ENCODE measurements at regions not wholly inside any gene's neighbourhood (a gene's known extent, or its start where the extent isn't known, plus 50 kb on each side); places are given as distances from the start of the nearest gene placed in this dataset.
"Not testable (repeated sequence)": the region's sequence is repeated elsewhere in the genome, so short reads cannot be mapped to it uniquely, and the experiment has no call there.

DNA sequence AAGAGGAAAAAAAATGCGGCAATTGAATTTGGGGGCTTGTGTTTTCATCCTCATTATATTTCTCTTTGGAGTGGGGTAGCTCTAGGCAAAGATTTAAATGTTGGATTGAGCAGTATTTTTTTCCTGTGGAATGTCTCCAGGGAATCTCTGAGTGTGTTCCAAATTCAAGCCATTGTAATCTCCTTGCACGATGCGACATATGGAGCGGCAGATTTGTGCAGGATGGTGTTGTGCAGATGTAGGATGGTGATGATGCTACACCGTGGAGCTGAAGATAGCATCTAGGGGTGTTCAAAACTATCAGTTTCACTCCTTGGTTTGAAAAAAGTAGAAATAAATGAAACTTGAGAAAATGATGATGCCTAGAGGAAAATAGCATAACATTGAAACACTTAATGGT is 777.5 kb upstream of the EPHA7 start:
- DNase-seq, result no peak

DNA sequence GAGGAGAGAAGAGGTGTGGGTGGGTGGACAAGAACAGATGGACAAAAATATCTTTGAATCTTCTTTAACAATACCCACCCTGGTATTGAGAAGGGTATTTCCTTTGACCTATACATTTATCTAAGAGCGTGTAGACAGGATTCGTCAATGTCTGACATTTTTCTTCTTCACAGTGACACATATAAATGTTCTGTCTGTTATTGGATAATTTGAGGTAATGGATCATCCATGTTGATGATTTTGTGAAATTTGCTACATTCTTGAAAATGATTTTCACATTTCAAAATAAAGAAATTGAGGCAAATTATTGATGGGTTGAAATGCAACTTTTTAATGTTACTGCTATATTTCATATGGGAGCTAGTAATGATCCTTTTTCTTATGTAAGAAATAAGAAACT is 770.7 kb upstream of the EPHA7 start:
- no peak for DNase-seq

DNA sequence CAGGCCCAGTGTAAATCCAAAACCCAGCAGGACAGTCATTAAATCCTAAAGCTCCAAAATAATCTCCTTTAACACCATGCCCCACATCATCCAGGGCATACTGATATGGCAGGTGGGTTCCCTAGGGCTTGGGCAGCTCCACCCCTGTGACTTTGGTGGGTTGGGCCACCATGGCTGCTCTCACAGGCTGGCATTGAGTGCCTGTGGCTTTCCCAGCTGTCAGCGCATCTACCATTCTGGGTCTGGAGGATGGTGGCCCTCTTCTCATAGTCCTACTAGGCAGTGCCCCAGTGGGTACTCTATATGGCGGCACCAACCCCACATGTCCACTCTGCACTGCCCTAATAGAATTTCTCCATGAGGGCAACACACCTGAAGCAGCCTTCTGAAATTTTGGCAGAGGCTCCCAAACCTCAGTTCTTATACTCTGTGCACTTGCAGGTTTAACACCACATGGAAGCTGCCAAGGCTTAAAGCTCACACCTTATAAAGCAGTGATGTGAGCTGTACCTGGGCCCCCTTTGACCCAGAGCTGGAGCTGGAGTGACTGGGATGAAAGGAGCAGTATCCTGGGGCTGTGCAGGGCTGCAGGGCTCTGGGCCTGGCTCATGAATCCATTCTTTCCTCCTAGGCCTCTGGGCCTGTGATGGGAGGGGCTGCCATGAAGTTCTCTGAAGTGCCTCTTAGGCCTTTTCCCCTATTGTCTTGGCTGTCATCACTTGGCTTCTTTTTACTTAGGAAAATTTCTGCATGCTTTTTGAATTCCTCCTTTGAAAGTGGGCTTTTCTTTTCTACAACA is 765.5 kb upstream of the EPHA7 start:
- DNase-seq, result no peak

DNA sequence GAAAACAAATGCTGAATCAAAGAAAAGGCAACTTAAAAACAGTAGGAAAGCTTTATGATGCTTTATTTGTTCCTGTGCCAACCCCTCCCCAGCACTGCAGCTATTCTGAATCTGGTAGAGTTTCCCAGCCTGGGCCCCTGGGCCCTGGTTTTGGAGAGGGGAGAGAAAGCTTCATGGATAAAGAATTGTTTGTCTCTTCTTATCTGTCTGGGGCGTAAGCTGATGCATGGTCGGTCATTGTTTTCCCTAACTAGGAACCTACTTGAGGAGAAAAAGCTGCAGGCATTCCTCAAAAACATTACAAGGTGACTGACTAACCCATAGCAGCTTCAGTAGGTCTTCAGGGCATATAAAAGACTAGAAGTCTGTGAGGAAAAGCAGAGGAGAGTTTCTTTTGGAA is 758.1 kb upstream of the EPHA7 start:
- no peak for DNase-seq

DNA sequence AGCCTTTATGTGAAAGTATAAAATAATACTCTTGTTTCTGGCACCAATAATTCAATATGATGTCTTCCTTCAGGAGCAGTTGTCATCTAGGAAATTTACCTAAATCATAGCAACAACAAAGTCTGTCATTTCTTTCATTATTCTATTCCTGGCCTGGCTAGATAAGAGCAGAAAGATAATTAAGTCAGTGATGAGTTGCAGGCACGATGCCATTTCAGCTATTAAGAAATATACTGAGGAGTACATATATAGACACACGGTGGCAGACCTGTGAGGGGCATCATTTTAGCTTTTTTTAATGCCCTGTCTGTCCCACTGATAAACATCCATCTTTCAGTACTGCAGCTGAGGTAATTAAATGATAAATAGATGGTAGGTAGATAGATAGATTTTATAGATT is 756.1 kb upstream of the EPHA7 start:
- DNase-seq, result no peak

DNA sequence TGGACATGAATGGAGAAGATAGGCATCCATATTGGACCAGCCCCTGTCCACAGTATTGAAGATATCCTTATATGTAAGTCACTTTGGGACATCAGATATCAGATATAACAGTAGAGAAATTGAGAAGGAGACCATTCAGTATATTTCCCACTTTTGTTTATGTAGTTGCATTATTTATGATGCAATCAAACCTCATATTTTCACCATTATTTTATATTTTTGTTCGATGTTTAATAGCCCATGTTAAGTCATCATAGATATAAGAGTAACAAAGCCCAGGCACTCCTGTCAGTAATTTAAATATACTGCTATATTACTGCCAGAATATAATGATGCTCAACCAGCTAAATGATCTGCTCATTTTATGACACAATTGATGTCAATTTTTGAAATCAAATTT is 744.5 kb upstream of the EPHA7 start:
- DNase-seq, result no peak

DNA sequence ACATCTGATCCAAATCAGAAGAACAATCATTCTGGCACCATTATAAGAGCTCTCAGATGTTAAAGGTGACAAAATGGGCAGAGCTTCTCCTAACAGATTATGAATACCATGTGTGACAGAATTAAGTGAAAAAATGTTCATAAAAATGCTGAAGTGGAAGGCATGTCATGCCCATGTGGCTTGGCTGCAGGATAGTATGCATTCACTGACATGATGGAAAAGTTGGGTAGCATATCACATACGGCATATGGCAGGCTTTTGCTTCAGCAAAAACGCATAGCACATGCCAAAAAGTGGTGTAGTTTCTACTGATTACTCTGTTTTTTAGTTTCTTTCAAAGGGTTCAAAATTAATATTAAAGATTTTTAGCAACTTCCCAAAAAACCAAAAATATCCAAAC is 731.5 kb upstream of the EPHA7 start:
- no peak for DNase-seq

DNA sequence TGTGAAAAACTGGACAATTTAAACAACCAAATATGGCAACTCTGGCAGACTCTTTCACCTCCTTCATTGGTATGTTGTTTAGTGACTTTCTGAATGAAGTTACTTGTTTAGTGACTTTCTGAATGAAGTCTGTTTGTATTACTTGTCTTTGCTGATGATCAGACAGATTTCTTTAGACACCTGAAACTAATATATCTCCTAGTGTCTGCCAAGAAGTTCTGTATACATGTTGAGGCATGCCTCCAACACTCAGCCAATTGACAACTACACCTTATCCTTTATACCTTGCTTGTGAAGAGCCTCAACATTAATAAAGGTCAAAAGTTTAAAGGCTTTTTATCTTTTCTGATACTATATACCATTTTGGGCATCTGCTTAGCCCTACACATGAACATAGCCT is 725.4 kb upstream of the EPHA7 start:
- no peak for DNase-seq

DNA sequence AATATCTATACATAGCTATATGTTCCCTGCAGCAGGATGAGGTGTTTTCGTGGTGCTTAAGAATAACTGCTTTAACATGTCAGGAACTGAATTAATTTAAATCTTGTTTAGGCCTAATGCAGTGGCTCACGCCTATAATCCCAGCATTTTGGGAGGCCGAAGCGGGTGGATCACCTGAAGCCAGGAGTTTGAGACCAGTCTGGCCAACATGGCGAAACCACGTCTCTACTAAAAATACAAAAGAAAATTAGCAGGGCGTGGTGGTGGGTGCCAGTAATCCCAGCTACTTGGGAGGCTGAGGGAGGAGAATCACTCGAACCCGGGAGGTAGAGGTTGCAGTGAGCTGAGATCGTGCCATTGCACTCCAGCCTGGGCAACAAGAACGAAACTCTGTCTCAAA is 717.8 kb upstream of the EPHA7 start:
- DNase-seq, result not testable (repeated sequence)

DNA sequence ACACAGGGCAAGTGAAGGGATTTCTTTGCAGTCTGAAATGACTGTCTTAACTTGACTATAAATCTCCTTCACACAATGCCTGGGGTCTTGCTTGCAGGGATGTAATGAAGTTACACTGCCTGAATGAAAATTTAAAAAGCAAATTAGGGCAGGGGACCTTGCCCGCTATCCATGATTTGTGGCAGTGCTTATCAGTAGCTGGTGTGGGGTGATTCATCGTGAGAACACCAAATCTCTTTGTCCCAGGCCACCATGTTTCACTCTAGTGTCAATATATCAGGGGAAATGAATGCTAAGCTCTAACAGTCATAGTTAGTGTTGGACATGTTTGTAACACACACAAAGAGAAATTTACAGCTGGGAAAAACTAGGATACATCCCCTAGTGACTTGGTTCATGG is 713.7 kb upstream of the EPHA7 start:
- DNase-seq, result no peak

DNA sequence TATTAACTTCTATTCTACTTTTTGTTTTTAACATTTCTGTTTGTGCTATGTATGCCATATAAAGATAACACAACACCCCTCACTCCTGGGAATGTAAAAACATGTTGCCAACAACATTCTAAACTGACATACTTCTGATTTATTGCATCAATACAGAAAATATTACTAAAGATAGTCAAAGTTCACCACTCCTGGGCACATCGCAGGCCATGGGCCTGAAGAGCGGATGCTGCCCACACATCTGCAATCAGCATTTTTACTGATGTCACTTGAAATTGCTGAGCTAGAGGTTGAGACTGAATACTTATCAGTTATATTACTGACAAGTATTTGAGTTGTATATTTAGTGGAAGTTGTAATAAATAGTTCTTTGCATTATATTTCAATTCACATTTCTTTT is 711.9 kb upstream of the EPHA7 start:
- DNase-seq, result no peak

DNA sequence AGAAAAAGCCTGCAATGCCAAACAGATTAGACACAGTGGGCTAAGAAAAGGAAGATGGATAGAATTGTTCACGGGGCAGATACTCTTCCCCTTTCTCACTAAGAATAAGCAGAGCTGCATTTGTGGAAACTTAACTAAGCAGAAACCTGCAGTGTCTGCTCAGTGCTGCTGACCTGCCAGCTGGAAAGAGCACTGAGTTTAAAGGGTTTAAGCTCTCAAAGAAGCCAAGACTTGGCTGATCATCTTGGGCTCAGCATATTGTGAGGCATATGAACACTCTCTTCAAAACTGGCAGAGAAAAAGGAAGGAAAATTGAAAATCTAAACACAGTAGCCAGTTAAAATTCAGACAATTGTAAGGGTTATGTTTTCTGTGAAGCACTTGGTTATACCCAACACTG is 711.1 kb upstream of the EPHA7 start:
- no peak for DNase-seq

DNA sequence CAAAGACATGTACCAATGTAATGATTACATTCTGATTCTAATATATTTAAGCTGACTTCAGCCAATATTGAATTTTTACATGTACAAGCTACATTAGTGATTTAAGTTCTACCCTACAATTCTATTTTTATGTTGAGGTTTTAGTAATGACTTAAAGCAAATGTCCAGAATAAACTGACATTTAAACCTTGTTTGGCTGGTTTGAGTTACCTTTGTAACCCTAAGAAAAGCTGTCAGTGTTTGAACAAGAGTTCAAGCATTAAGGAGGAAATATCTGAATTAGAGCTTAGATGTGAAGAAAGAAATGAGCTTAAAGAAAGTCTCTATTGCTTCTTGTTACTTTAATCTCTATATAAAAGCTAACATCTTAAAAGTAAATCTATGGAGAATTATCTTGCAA is 710.6 kb upstream of the EPHA7 start:
- no peak for DNase-seq

DNA sequence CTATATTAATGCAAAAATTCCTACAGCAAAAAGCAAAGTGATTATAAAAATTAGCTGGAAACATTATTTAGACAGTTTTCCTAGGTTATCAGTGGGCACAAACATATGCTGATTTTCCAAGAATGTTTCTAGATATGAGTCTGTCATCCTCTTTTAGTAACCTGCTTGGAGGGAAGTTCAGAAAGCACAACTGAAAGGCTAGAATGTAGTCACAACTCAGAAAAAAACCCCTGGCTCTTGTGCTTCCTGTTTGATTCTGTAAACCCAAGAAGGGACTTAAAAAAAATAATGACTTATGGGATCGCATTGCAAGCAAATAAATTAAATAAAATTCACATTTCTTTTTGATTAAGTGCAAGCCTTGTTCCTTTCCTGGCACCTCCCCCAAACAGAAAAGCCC is 708.4 kb upstream of the EPHA7 start:
- no peak for DNase-seq

DNA sequence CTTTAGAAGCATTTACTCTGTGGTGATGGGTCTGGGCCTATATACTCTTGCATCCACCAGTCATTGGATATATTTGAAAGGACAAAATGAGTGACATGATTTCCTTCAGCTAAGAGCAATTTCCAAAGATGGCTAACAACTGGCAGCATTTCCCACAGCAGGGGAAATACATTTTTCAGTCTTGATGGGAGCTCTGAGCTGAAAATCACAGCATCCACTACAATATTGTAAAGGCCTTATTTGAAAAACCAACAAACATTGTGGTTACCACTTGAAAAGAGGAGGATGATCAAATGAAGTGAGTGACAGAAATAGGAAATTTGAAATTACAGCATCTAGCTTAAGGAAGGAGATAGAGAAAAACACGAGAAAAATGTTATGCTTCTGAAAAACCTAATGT is 705.0 kb upstream of the EPHA7 start:
- DNase-seq, result no peak

DNA sequence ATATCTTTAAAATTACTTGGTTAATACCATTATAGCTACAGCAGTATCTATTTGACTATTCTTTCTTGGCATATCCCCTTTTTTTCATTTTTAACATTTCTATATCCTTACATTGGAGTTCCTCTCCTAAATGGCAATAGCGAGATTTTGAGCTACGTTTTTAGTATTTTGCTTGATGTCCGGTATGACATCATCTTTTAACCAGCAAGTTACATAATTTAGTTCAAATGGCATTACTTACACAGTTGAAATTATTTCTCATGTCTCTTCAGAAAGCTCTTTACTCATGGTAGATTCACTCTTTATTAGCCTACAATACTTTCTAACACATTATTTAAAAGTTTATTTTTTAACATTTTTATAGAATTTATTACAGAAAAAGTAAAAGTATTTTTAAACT is 701.7 kb upstream of the EPHA7 start:
- DNase-seq, result no peak

DNA sequence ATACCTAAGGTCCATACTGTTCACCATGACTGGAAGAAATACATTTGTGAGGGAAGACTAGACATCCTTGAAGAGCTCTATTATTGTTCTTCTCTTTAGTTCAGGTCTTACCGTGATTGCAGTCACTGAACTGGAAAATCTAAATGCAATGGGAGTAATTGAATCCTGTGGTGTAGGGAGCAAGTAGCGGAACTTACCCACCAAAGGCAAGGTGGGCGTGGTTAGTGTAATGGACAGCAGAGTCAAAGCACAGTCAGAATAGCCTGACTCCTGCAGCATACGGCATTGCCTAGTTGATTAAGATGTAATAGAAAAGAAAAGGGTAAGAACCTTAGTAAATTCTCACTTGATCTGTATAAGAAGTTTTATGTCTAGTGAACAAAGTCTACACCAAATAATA is 679.7 kb upstream of the EPHA7 start:
- DNase-seq, result no peak

DNA sequence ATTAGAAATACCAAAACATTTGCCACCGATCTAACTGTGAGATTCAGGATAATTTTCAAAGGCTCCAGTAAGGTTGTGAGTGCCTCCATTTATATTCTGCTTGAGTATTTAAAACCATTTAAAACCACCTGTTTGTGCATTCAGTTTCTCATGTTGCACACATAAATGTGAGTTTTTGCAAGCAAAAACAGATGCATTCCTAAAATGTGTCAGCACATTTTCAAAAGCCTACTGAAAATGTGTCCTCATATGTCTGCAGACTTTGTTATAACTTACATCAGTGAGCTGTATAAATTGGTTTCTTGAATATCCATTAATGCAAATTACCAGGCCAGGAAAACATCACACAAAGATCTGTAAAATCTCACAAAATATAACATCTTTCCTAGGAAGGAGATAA is 676.6 kb upstream of the EPHA7 start:
- no peak for DNase-seq

DNA sequence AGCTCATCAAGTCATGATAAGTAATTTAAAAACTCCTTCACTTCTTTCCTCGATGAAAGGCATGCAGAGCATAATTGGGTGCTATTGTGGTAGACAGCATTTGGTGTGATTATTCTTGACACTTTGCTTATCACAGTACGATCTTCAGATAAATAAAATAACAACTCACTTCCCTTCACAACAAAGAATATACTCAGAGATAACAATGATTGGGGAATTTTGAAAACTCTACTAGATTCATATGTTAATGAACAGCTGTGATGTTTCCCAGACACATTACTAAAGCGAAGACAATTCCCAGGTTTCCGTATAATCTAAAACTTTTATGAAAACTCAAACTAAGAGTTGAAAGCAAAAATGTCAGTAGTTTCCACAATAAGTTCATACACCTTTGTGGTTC is 670.6 kb upstream of the EPHA7 start:
- DNase-seq, result no peak

DNA sequence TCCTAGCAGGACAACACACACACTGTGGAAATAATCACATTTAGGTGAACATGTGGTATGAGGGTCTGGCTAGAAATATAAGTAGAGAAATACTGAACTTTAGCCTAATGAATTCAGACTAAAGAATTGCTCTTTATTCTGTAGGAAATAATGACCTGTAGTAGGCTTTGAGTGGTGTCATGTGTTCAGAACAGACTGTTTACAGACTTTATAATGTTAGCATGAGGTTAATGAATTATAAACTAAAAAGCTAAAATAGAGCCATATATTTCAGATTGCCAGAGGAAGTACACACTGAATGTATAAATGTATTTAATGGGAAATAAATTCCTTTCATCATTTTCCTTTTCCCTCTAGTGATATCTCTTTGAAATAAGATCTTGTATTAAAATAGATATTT is 669.5 kb upstream of the EPHA7 start:
- DNase-seq, result no peak

DNA sequence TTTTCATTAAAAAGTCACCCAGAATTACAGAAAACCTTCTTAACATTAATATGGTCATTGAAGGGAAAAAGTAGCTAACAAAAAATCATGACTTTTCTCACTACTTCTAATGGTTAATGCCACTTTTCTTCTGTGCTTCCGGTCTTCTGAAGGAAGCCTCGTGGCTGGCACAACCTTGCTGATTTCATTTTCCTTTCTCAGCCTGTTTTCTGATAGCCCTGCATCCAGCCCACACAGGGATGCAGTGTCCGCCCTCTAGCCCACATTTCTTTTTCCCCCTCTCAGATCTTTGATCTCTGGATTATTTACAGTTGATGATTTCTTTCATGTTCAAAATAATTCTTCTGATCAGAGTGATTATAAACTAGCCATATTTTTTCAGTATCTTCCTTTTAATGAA is 655.4 kb upstream of the EPHA7 start:
- DNase-seq, result no peak

DNA sequence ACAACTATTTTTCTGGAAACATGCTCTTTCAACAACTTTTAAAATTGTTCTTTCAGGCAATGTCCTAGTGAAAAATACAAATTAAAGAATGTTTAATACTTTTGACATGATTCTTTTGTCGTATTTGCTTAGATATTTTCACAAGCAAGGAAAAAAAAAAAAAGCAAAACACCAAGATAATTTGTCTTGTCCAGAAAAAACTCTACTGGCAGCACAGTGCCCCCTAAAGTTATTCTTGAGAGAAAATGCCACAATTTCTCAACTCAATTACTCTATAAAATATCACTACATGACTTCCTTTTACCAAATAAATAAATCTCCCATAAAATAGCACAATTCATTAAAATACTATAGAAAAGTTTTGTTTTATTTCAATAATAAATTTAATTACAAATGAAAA is 652.5 kb upstream of the EPHA7 start:
- no peak for DNase-seq

DNA sequence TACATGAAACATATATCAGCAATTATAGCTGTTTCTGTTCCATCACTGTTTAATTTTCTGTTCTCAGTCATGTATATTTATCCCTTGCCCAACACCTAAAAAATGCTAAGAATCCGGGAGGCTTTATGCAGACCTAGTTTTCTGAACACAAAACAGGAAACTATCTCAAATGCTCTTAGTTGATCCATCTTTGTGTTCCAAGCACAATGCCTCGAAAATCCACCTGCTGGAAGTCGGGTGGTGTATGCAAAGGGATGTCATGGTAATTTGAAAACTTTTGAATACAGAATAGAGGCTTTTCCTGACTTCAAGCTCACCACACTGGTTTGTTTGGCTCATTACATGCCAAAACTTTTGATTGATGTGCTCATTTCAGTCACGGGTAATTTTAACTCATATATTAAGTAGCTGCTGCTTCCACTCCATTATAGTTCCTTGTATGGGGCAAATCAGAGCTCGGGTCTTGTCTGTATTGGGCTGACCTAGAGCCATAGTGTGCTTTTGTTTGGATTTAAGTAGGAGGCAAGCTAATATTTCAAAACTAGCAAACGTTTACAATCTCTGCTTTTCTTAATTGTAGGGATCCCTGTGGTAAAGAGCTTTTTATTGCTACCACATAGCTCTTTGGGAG is 646.5 kb upstream of the EPHA7 start:
- no peak for DNase-seq

DNA sequence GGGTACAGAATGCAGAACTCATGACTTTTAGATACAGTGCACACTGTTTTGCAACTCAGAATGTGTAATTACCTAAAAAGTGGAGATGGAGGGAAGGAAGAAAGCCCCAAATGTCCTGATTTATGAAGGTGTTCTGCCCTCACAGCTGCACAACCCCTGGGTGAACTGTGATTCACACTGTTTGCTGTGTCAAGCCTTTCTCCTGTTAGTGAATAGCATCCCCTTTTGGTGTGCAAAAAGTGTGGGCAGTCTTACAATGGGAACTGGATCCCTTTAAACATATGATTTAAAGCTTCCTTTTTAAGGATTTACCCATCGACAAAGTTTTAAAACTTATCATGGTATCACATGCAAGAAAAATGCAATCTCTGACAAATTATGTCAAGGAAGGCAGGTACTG is 633.4 kb upstream of the EPHA7 start:
- DNase-seq, result no peak

DNA sequence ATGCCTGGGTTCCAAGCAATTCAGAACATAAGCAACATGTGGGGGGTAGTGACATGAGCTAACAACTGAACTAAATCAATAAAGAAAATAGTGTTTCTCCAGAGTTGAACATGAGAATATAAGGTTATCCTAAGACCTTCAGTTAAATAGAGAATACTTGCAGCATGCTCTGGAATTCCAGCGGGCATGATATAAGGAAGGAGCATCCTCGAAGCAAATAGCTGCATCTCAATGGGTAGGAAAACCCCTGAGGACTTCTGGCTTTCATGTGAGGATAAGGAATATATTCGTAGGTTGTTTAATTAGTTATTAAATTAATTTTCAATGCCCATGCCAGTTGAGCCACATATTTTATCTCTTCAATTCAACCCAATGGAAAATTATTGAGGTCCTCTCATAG is 631.2 kb upstream of the EPHA7 start:
- no peak for DNase-seq

Measured in NCI-H2029 (cell line).